GM23338 (cell line): ENCODE measurements at regions not wholly inside any gene's neighbourhood (a gene's known extent, or its start where the extent isn't known, plus 50 kb on each side); places are given as distances from the start of the nearest gene placed in this dataset.

Source experiments
- CREB1 ChIP-seq: fragments of 250-450 bp; sonication (Bioruptor Pico); IDR thresholded peaks from 2 replicates; pipeline ENCODE4 v1.5.0; 2020; ENCODE audit warnings: low read depth, mild to moderate bottlenecking, moderate library complexity
- EZH2 ChIP-seq: fragments of 200-600 bp; sonication (generic); IDR thresholded peaks from one replicate; pipeline ENCODE4 v1.8.0; 2017; ENCODE audit warnings: antibody characterized with exemption, mild to moderate bottlenecking, low read depth; ENCODE audit not compliant: unreplicated experiment
- EZH2phosphoT487 ChIP-seq: fragments of 200-600 bp; sonication (generic); IDR thresholded peaks from one replicate; pipeline ENCODE4 v1.8.1; 2018; ENCODE audit warnings: antibody characterized with exemption; ENCODE audit not compliant: unreplicated experiment
- JUNB ChIP-seq: IDR thresholded peaks from one replicate; pipeline ENCODE4 v1.6.1; 2016; ENCODE audit warnings: antibody characterized with exemption; ENCODE audit not compliant: unreplicated experiment
- NANOG ChIP-seq: IDR thresholded peaks from 2 replicates; pipeline ENCODE4 v1.6.1; 2016; ENCODE audit warnings: antibody characterized with exemption, borderline replicate concordance
- POLR2AphosphoS5 ChIP-seq: IDR thresholded peaks from 2 replicates; pipeline ENCODE4 v1.6.1; 2016; ENCODE audit warnings: antibody characterized with exemption, low read depth
- ZNF114 ChIP-seq: fragments of 250-450 bp; sonication (Bioruptor Pico); IDR thresholded peaks from 2 replicates; pipeline ENCODE4 v1.5.0; 2020; ENCODE audit warnings: mild to moderate bottlenecking, moderate library complexity
- ZNF331 ChIP-seq: fragments of 250-450 bp; sonication (Bioruptor Pico); IDR thresholded peaks from 2 replicates; pipeline ENCODE4 v1.5.0; 2020; ENCODE audit warnings: low read depth, mild to moderate bottlenecking, moderate library complexity
- TF ChIP-seq, protein P1 (sequence below), 2 experiments: fragments of 200-600 bp in 1 of 2; sonication (generic) in 1 of 2; conservative IDR thresholded peaks; 2 replicates each; pipeline versions ENCODE4 v1.5.1 to v1.6.1; 2016 to 2017; ENCODE audit warnings: antibody characterized with exemption in 2 of 2, low read depth in 2 of 2, mild to moderate bottlenecking in 2 of 2, moderate library complexity in 1 of 2
- TF ChIP-seq, protein P2 (sequence below): IDR thresholded peaks from one replicate; pipeline ENCODE4 v1.6.1; 2018; ENCODE audit warnings: antibody characterized with exemption; ENCODE audit not compliant: unreplicated experiment
- TF ChIP-seq, protein P3 (sequence below): fragments of 250-450 bp; sonication (Bioruptor Pico); IDR thresholded peaks from 2 replicates; pipeline ENCODE4 v1.5.0; 2020; ENCODE audit warnings: mild to moderate bottlenecking, moderate library complexity

DNA sequence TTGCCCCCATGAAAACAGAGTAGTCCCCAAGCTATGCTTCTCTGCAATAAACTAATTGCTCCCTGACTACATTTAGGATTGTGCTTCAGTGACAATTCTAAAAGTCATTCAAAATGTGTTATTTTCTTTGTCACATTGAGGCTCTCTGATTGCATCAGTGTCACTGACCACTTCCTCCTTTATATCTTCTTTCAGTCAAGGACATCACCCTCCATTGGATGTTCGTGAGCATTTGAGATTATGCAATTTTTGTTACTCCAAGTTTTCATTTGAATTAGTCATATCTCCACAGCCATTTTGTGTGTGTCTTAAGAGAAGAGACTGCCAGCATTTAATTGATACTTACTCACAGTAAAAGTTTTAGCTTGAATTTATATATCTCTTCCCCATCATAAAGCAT, 780.8 kb upstream of the GCFC2 start:
- TF ChIP-seq POLR2AphosphoS5 (no peak), EZH2 (no peak), CREB1 (CRISPR knock-in tag) (no peak), EZH2phosphoT487 (no peak), NANOG (no peak), ZNF114 (CRISPR knock-in tag) (no peak), JUNB (no peak), ZNF331 (CRISPR knock-in tag) (no peak)
- TF ChIP-seq, protein P1, sequence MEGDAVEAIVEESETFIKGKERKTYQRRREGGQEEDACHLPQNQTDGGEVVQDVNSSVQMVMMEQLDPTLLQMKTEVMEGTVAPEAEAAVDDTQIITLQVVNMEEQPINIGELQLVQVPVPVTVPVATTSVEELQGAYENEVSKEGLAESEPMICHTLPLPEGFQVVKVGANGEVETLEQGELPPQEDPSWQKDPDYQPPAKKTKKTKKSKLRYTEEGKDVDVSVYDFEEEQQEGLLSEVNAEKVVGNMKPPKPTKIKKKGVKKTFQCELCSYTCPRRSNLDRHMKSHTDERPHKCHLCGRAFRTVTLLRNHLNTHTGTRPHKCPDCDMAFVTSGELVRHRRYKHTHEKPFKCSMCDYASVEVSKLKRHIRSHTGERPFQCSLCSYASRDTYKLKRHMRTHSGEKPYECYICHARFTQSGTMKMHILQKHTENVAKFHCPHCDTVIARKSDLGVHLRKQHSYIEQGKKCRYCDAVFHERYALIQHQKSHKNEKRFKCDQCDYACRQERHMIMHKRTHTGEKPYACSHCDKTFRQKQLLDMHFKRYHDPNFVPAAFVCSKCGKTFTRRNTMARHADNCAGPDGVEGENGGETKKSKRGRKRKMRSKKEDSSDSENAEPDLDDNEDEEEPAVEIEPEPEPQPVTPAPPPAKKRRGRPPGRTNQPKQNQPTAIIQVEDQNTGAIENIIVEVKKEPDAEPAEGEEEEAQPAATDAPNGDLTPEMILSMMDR (conservative IDR thresholded peaks at IDR 0.05; ENCODE audit: low read depth in 2 of 2), result no peak
- TF ChIP-seq, protein P2, sequence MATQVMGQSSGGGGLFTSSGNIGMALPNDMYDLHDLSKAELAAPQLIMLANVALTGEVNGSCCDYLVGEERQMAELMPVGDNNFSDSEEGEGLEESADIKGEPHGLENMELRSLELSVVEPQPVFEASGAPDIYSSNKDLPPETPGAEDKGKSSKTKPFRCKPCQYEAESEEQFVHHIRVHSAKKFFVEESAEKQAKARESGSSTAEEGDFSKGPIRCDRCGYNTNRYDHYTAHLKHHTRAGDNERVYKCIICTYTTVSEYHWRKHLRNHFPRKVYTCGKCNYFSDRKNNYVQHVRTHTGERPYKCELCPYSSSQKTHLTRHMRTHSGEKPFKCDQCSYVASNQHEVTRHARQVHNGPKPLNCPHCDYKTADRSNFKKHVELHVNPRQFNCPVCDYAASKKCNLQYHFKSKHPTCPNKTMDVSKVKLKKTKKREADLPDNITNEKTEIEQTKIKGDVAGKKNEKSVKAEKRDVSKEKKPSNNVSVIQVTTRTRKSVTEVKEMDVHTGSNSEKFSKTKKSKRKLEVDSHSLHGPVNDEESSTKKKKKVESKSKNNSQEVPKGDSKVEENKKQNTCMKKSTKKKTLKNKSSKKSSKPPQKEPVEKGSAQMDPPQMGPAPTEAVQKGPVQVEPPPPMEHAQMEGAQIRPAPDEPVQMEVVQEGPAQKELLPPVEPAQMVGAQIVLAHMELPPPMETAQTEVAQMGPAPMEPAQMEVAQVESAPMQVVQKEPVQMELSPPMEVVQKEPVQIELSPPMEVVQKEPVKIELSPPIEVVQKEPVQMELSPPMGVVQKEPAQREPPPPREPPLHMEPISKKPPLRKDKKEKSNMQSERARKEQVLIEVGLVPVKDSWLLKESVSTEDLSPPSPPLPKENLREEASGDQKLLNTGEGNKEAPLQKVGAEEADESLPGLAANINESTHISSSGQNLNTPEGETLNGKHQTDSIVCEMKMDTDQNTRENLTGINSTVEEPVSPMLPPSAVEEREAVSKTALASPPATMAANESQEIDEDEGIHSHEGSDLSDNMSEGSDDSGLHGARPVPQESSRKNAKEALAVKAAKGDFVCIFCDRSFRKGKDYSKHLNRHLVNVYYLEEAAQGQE, result no peak
- TF ChIP-seq, protein P3, sequence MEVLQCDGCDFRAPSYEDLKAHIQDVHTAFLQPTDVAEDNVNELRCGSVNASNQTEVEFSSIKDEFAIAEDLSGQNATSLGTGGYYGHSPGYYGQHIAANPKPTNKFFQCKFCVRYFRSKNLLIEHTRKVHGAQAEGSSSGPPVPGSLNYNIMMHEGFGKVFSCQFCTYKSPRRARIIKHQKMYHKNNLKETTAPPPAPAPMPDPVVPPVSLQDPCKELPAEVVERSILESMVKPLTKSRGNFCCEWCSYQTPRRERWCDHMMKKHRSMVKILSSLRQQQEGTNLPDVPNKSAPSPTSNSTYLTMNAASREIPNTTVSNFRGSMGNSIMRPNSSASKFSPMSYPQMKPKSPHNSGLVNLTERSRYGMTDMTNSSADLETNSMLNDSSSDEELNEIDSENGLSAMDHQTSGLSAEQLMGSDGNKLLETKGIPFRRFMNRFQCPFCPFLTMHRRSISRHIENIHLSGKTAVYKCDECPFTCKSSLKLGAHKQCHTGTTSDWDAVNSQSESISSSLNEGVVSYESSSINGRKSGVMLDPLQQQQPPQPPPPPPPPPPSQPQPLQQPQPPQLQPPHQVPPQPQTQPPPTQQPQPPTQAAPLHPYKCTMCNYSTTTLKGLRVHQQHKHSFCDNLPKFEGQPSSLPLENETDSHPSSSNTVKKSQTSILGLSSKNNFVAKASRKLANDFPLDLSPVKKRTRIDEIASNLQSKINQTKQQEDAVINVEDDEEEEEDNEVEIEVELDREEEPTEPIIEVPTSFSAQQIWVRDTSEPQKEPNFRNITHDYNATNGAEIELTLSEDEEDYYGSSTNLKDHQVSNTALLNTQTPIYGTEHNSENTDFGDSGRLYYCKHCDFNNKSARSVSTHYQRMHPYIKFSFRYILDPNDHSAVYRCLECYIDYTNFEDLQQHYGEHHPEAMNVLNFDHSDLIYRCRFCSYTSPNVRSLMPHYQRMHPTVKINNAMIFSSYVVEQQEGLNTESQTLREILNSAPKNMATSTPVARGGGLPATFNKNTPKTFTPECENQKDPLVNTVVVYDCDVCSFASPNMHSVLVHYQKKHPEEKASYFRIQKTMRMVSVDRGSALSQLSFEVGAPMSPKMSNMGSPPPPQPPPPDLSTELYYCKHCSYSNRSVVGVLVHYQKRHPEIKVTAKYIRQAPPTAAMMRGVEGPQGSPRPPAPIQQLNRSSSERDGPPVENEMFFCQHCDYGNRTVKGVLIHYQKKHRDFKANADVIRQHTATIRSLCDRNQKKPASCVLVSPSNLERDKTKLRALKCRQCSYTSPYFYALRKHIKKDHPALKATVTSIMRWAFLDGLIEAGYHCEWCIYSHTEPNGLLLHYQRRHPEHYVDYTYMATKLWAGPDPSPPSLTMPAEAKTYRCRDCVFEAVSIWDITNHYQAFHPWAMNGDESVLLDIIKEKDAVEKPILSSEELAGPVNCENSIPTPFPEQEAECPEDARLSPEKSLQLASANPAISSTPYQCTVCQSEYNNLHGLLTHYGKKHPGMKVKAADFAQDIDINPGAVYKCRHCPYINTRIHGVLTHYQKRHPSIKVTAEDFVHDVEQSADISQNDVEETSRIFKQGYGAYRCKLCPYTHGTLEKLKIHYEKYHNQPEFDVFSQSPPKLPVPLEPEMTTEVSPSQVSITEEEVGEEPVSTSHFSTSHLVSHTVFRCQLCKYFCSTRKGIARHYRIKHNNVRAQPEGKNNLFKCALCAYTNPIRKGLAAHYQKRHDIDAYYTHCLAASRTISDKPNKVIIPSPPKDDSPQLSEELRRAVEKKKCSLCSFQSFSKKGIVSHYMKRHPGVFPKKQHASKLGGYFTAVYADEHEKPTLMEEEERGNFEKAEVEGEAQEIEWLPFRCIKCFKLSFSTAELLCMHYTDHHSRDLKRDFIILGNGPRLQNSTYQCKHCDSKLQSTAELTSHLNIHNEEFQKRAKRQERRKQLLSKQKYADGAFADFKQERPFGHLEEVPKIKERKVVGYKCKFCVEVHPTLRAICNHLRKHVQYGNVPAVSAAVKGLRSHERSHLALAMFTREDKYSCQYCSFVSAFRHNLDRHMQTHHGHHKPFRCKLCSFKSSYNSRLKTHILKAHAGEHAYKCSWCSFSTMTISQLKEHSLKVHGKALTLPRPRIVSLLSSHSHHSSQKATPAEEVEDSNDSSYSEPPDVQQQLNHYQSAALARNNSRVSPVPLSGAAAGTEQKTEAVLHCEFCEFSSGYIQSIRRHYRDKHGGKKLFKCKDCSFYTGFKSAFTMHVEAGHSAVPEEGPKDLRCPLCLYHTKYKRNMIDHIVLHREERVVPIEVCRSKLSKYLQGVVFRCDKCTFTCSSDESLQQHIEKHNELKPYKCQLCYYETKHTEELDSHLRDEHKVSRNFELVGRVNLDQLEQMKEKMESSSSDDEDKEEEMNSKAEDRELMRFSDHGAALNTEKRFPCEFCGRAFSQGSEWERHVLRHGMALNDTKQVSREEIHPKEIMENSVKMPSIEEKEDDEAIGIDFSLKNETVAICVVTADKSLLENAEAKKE, result no peak
